Naive thymus-derived CD8-positive, alpha-beta T cell (primary cell): ENCODE measurements at regions not wholly inside any gene's neighbourhood (a gene's known extent, or its start where the extent isn't known, plus 50 kb on each side); places are given as distances from the start of the nearest gene placed in this dataset.

Source experiments
- ATAC-seq, 2 donors: fragments of 150-1000 bp; cut with Tn5 transposase in 1 of 2; sonication (Bioruptor Pico), chemical (Tn5 transposase) in 1 of 2; 1 replicate in 1 of 2; 2 replicates in 1 of 2; pipeline ENCODE4 v1.10.0; 2021; ENCODE audit warnings: mild to moderate bottlenecking in 2 of 2, moderate library complexity in 2 of 2
- POLR2A ChIA-PET: fragments of 350-600 bp; sonication (Branson Sonifier 250); formaldehyde crosslinking; loops from one replicate; lab custom pipeline; 2021; ENCODE audit warnings: antibody characterized with exemption; lab: Charles Lee
- DNase-seq, 10 donors: peaks; one replicate each; pipeline versions ENCODE4 v3.0.0 to v3.0.0-alpha.2; 2020 to 2022
- H3K27ac Mint-ChIP-seq, 10 donors: one replicate each; pipeline ENCODE4 v1.8.0; 2020 to 2022; ENCODE audit warnings: mild to moderate bottlenecking in 10 of 10, mixed read lengths in 10 of 10, moderate library complexity in 4 of 10, inconsistent platforms in 1 of 10
- H3K27me3 Mint-ChIP-seq, 5 donors: one replicate each; pipeline ENCODE4 v1.8.0; 2021 to 2022; ENCODE audit warnings: mixed read lengths in 5 of 5
- H3K36me3 Mint-ChIP-seq, 3 donors: one replicate each; pipeline ENCODE4 v1.8.0; 2020 to 2022; ENCODE audit warnings: mixed read lengths in 3 of 3, mild to moderate bottlenecking in 2 of 3, inconsistent platforms in 1 of 3
- H3K4me1 Mint-ChIP-seq, 4 donors: one replicate each; pipeline ENCODE4 v1.8.0; 2021 to 2022; ENCODE audit warnings: mixed read lengths in 4 of 4
- H3K4me3 Mint-ChIP-seq, 10 donors: one replicate each; pipeline ENCODE4 v1.8.0; 2020 to 2022; ENCODE audit warnings: mild to moderate bottlenecking in 10 of 10, mixed read lengths in 10 of 10, moderate library complexity in 6 of 10, inconsistent platforms in 1 of 10
- H3K9me3 Mint-ChIP-seq, 9 donors: one replicate each; pipeline ENCODE4 v1.8.0; 2020 to 2022; ENCODE audit warnings: mixed read lengths in 9 of 9, mild to moderate bottlenecking in 3 of 9, inconsistent platforms in 1 of 9, moderate library complexity in 1 of 9

DNA sequence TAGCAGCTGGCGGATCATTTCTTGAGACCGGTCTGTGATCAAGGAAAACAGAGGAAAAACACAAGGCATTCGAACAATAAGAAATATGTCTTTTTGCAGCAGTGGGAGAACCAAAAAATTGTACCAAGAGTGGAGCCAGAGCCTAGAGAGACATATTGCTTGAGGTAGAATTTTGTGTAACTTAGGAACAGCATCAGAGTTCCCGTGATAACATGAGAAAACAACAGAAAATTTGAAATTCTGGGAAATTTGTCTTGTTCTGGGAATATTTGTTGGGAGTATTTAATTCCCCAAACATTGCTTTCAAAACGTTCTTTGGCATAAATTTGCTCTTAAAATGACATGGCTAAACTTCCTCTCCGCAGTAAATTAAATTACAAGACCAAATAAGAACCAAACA lies 267.5 kb downstream of the GPD2 start:
- POLR2A ChIA-PET = no interaction called here
- H3K36me3 Mint-ChIP-seq = no peaks in the 10 kb centered on the region
- no peaks in the 10 kb centered on the region for H3K4me1 Mint-ChIP-seq
- no peak overlapping the region for H3K27ac Mint-ChIP-seq
- no peaks in the 10 kb centered on the region for H3K9me3 Mint-ChIP-seq
- ATAC-seq = no peak
- DNase-seq = no peak
- no peak overlapping the region for H3K4me3 Mint-ChIP-seq
- peaks cover 0 to 7% (median 4%) of the 10 kb centered on the region in 5 donors for H3K27me3 Mint-ChIP-seq

- no peak for ATAC-seq
- Mint-ChIP-seq H3K9me3 (no peaks in the 10 kb centered on the region), H3K36me3 (no peaks in the 10 kb centered on the region), H3K27ac (no peak overlapping the region), H3K4me1 (no peaks in the 10 kb centered on the region), H3K4me3 (no peak overlapping the region), H3K27me3 (peaks cover 0 to 7% (median 4%) of the 10 kb centered on the region in 5 donors)
- POLR2A ChIA-PET = no interaction called here
- no peak for DNase-seq
Measured at GRCh38 chr2:156704132-156704531, 268.0 kb downstream of the GPD2 start.

- DNase-seq = no peak
- Mint-ChIP-seq H3K4me3 (no peak overlapping the region), H3K4me1 (no peaks in the 10 kb centered on the region), H3K9me3 (no peaks in the 10 kb centered on the region), H3K27me3 (peaks cover 0 to 5% (median 4%) of the 10 kb centered on the region in 5 donors), H3K36me3 (no peaks in the 10 kb centered on the region), H3K27ac (no peak overlapping the region)
- no peak for ATAC-seq
- POLR2A ChIA-PET = no interaction called here
Measured at GRCh38 chr2:156704617-156705016, 268.4 kb downstream of the GPD2 start.

DNA sequence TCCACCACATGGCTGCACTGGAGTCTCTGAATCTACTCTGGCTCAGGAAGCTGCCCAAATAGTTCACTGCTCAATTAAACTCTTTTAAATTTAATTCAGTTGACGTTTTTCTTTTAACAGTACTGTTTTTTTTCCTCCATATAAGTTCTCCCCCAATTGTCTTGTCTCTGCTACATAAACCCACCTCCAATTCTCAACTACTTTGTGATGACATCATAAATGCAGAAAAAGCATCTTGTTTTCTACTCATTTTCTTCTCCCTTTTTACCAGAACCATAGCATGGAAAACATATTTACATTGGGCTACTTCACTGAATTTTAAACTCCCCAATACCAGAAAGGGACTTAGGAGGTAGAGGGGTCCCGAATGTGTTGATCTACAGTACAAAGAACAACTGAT lies 270.4 kb downstream of the GPD2 start:
- Mint-ChIP-seq H3K9me3 (peaks cover 0 to under 1% (median 0%) of the 10 kb centered on the region in 9 donors), H3K27me3 (peaks cover 0 to 5% (median 2%) of the 10 kb centered on the region in 5 donors), H3K27ac (no peak overlapping the region), H3K4me1 (no peaks in the 10 kb centered on the region), H3K36me3 (no peaks in the 10 kb centered on the region), H3K4me3 (no peak overlapping the region)
- DNase-seq (no peak), ATAC-seq (no peak)
- POLR2A ChIA-PET = no interaction called here

DNA sequence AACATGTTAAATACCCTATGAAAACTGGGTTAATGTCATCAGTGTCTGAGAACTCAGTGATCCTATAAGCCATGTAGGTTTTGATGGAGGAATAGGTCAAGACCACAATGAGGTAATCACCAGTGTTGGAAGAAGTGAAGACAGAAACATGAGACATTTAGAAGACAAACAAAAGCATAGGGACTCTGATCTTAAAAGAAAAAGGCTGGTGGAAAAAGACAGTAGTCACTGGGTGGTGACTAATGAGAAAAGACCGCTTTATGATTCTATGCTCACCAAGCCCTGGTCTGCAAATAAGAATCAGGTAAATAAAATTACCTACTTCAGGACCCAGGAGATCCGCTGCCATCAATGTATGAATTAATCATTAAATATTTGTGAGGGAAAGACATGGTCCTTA lies 271.9 kb downstream of the GPD2 start:
- H3K36me3 Mint-ChIP-seq = no peaks in the 10 kb centered on the region
- peaks cover 0 to 5% (median 0%) of the 10 kb centered on the region in 9 donors for H3K9me3 Mint-ChIP-seq
- H3K27ac Mint-ChIP-seq = no peak overlapping the region
- peaks cover 0 to 6% (median 0%) of the 10 kb centered on the region in 5 donors for H3K27me3 Mint-ChIP-seq
- DNase-seq = no peak
- no peak overlapping the region for H3K4me3 Mint-ChIP-seq
- no peaks in the 10 kb centered on the region for H3K4me1 Mint-ChIP-seq
- ATAC-seq = no peak
- POLR2A ChIA-PET = no interaction called here

- POLR2A ChIA-PET = no interaction called here
- Mint-ChIP-seq H3K4me1 (no peaks in the 10 kb centered on the region), H3K36me3 (no peaks in the 10 kb centered on the region), H3K27ac (peak overlapping the region in 1 of 10 donors; percentile 22), H3K27me3 (peaks cover 0 to 4% (median 3%) of the 10 kb centered on the region in 5 donors), H3K9me3 (peaks cover 0 to 5% (median 0%) of the 10 kb centered on the region in 9 donors), H3K4me3 (no peak overlapping the region)
- DNase-seq = no peak
- ATAC-seq = no peak
Measured at GRCh38 chr2:156709091-156709490, 272.9 kb downstream of the GPD2 start.

GRCh38 chr2:156719036-156719435 lies 282.9 kb downstream of the GPD2 start:
- H3K9me3 Mint-ChIP-seq = peaks cover 0 to 2% (median 0%) of the 10 kb centered on the region in 9 donors
- no peak overlapping the region for H3K4me3 Mint-ChIP-seq
- H3K27me3 Mint-ChIP-seq = peaks cover 13 to 24% (median 20%) of the 10 kb centered on the region in 5 donors
- no peaks in the 10 kb centered on the region for H3K4me1 Mint-ChIP-seq
- POLR2A ChIA-PET = no interaction called here
- DNase-seq (no peak), ATAC-seq (no peak)
- no peak overlapping the region for H3K27ac Mint-ChIP-seq
- no peaks in the 10 kb centered on the region for H3K36me3 Mint-ChIP-seq

GRCh38 chr2:156727867-156728266 lies 291.7 kb downstream of the GPD2 start:
- DNase-seq = no peak
- Mint-ChIP-seq H3K27ac (no peak overlapping the region), H3K4me1 (no peaks in the 10 kb centered on the region), H3K9me3 (no peaks in the 10 kb centered on the region), H3K27me3 (peaks cover 0 to 20% (median 4%) of the 10 kb centered on the region in 5 donors), H3K4me3 (no peak overlapping the region), H3K36me3 (no peaks in the 10 kb centered on the region)
- POLR2A ChIA-PET = no interaction called here
- ATAC-seq = no peak

GRCh38 chr2:156728328-156728727 lies 292.1 kb downstream of the GPD2 start:
- ATAC-seq (no peak), DNase-seq (no peak)
- Mint-ChIP-seq H3K9me3 (no peaks in the 10 kb centered on the region), H3K36me3 (no peaks in the 10 kb centered on the region), H3K4me3 (no peak overlapping the region), H3K4me1 (no peaks in the 10 kb centered on the region), H3K27ac (no peak overlapping the region), H3K27me3 (peaks cover 0 to 18% (median 2%) of the 10 kb centered on the region in 5 donors)
- POLR2A ChIA-PET = no interaction called here

DNA sequence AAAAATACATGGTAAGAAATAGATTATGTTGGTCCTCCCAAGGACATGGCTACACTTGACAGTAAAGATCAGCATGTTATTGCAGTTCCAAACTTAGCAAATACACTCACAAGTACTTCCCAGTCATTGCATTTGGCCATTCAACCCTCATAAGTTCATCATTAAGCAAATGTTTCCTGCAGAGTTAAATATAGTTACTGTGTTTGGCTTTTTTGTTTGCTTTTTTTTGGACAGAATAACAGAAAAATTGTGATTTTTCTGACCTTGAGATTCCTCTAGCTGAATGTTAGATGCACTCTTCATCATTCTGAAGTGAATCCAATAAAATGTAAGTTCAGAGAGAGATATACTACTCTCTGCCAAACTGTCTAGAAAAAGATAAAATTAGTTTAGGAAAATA lies 295.3 kb downstream of the GPD2 start:
- H3K27me3 Mint-ChIP-seq = peaks cover 0 to 1% (median 0%) of the 10 kb centered on the region in 5 donors
- no peak for ATAC-seq

DNA sequence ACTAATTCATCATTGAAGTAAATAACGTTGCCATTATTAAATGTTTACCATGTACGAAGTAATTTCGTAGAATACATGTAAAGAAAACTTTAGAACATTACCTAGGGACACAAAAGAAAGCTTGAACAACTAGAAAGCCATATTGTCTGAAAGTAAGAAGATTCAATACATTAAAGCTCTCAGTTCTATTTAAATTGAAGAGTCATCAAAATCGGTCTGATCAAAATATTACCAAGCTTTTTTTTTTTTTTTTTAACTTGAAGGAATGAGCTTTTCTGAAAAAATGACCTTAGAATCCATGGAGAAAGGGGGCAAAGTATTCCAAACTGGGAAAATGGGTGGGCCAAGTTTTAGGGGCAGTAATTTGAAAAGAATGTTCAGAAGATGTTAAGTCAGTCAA lies 300.8 kb downstream of the GPD2 start:
- no peak for DNase-seq
- ATAC-seq = no peak
- no peaks in the 10 kb centered on the region for H3K36me3 Mint-ChIP-seq
- POLR2A ChIA-PET = no interaction called here
- no peaks in the 10 kb centered on the region for H3K4me1 Mint-ChIP-seq
- peaks cover 0 to 14% (median 5%) of the 10 kb centered on the region in 5 donors for H3K27me3 Mint-ChIP-seq
- no peaks in the 10 kb centered on the region for H3K9me3 Mint-ChIP-seq
- H3K4me3 Mint-ChIP-seq = no peak overlapping the region
- no peak overlapping the region for H3K27ac Mint-ChIP-seq

More for the DNA sequence above, 295.3 kb downstream of the GPD2 start:
- DNase-seq = no peak
- POLR2A ChIA-PET = no interaction called here
- Mint-ChIP-seq H3K9me3 (no peaks in the 10 kb centered on the region), H3K4me3 (no peak overlapping the region), H3K4me1 (no peaks in the 10 kb centered on the region), H3K27ac (no peak overlapping the region), H3K36me3 (no peaks in the 10 kb centered on the region)

DNA sequence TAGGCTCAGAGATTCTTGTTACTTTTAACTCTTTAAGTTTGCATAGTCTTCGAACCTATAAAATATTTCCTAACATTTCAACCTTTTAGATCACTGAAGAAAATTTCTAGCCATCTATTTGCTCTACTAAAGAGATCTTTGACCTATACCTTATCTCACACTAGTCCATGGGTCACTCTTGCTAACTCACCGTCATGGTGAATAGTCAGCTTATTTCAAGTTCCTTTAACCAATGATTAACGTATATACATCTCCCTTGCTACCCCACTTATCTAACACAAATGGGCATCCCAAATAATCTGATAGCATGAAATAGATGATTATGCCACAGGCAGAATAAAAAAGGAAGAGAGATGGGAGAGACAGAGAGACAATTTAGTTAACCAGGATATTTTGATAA lies 303.1 kb downstream of the GPD2 start:
- H3K27me3 Mint-ChIP-seq = peaks cover 0 to 15% (median 5%) of the 10 kb centered on the region in 5 donors
- no peak overlapping the region for H3K4me3 Mint-ChIP-seq
- POLR2A ChIA-PET = no interaction called here

GRCh38 chr2:156745619-156746018 lies 309.4 kb downstream of the GPD2 start:
- no peak for ATAC-seq
- DNase-seq = no peak
- no peak overlapping the region for H3K4me3 Mint-ChIP-seq
- H3K36me3 Mint-ChIP-seq = no peaks in the 10 kb centered on the region
- H3K27me3 Mint-ChIP-seq = peaks cover 0 to 17% (median 4%) of the 10 kb centered on the region in 5 donors
- H3K9me3 Mint-ChIP-seq = peaks cover 0 to 1% (median 0%) of the 10 kb centered on the region in 9 donors
- POLR2A ChIA-PET = no interaction called here
- H3K27ac Mint-ChIP-seq = no peak overlapping the region
- no peaks in the 10 kb centered on the region for H3K4me1 Mint-ChIP-seq

More for the DNA sequence above, 303.1 kb downstream of the GPD2 start:
- no peaks in the 10 kb centered on the region for H3K4me1 Mint-ChIP-seq
- H3K9me3 Mint-ChIP-seq = no peaks in the 10 kb centered on the region
- no peaks in the 10 kb centered on the region for H3K36me3 Mint-ChIP-seq
- DNase-seq = no peak
- ATAC-seq = no peak
- no peak overlapping the region for H3K27ac Mint-ChIP-seq

- H3K27me3 Mint-ChIP-seq = peaks cover 0 to 9% (median 0%) of the 10 kb centered on the region in 5 donors
- H3K4me3 Mint-ChIP-seq = no peak overlapping the region
- POLR2A ChIA-PET = no interaction called here
- H3K36me3 Mint-ChIP-seq = no peaks in the 10 kb centered on the region
- DNase-seq (no peak), ATAC-seq (no peak)
- H3K9me3 Mint-ChIP-seq = peaks cover 0 to 1% (median 0%) of the 10 kb centered on the region in 9 donors
- H3K27ac Mint-ChIP-seq = no peak overlapping the region
- H3K4me1 Mint-ChIP-seq = no peaks in the 10 kb centered on the region
Measured at GRCh38 chr2:156748221-156748620, 312.0 kb downstream of the GPD2 start.
